KMS-11 (cell line): ENCODE measurements at regions not wholly inside any gene's neighbourhood (a gene's known extent, or its start where the extent isn't known, plus 50 kb on each side); places are given as distances from the start of the nearest gene placed in this dataset.

Source experiments
- H2AFZ ChIP-seq: fragments of 200-600 bp; sonication (generic); 2 replicates; pipeline ENCODE4 v1.6.1; 2016; ENCODE audit warnings: antibody characterized with exemption, mixed run types, low read depth
- H3K27ac ChIP-seq: fragments of 200-600 bp; sonication (generic); 2 replicates; pipeline ENCODE4 v1.6.1; 2016; ENCODE audit warnings: mild to moderate bottlenecking, mixed run types
- H3K27me3 ChIP-seq: fragments of 200-600 bp; sonication (generic); 2 replicates; pipeline ENCODE4 v1.6.1; 2017; ENCODE audit warnings: mild to moderate bottlenecking, low read depth, mixed run types, moderate library complexity; ENCODE audit not compliant: insufficient read depth
- H3K36me3 ChIP-seq: fragments of 200-600 bp; sonication (generic); 2 replicates; pipeline ENCODE4 v1.6.1; 2017; ENCODE audit warnings: mild to moderate bottlenecking, mixed run types; ENCODE audit not compliant: insufficient read depth
- H3K4me1 ChIP-seq: fragments of 200-600 bp; sonication (generic); 2 replicates; pipeline ENCODE4 v1.6.1; 2016; ENCODE audit warnings: mild to moderate bottlenecking, low read depth, mixed run types; ENCODE audit not compliant: poor library complexity, severe bottlenecking
- H3K4me2 ChIP-seq: fragments of 200-600 bp; sonication (generic); 2 replicates; pipeline ENCODE4 v1.7.0; 2016; ENCODE audit warnings: mild to moderate bottlenecking, mixed run types
- H3K4me3 ChIP-seq: fragments of 200-600 bp; sonication (generic); IDR thresholded peaks from 2 replicates; pipeline ENCODE4 v1.6.1; 2017; ENCODE audit warnings: low read depth, low read length, mixed read lengths; ENCODE audit not compliant: insufficient read depth
- H3K79me2 ChIP-seq: fragments of 200-600 bp; sonication (generic); 2 replicates; pipeline ENCODE4 v1.6.1; 2016; ENCODE audit warnings: low read depth, mixed run types; ENCODE audit not compliant: insufficient read depth
- H3K9ac ChIP-seq: fragments of 200-600 bp; sonication (generic); 2 replicates; pipeline ENCODE4 v1.6.1; 2016; ENCODE audit warnings: mild to moderate bottlenecking, mixed run types
- H4K20me1 ChIP-seq: fragments of 200-600 bp; sonication (generic); 2 replicates; pipeline ENCODE4 v1.6.1; 2016; ENCODE audit warnings: mild to moderate bottlenecking, mixed run types; ENCODE audit not compliant: insufficient read depth
- TF ChIP-seq, protein P1 (sequence below): fragments of 200-600 bp; sonication (generic); conservative IDR thresholded peaks from 2 replicates; pipeline ENCODE4 v1.6.1; 2017; ENCODE audit warnings: low read depth, mild to moderate bottlenecking, antibody characterized with exemption, low read length, moderate library complexity, mixed read lengths

- no peak overlapping the region for H3K4me3 ChIP-seq
- TF ChIP-seq, protein P1, sequence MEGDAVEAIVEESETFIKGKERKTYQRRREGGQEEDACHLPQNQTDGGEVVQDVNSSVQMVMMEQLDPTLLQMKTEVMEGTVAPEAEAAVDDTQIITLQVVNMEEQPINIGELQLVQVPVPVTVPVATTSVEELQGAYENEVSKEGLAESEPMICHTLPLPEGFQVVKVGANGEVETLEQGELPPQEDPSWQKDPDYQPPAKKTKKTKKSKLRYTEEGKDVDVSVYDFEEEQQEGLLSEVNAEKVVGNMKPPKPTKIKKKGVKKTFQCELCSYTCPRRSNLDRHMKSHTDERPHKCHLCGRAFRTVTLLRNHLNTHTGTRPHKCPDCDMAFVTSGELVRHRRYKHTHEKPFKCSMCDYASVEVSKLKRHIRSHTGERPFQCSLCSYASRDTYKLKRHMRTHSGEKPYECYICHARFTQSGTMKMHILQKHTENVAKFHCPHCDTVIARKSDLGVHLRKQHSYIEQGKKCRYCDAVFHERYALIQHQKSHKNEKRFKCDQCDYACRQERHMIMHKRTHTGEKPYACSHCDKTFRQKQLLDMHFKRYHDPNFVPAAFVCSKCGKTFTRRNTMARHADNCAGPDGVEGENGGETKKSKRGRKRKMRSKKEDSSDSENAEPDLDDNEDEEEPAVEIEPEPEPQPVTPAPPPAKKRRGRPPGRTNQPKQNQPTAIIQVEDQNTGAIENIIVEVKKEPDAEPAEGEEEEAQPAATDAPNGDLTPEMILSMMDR = no peak
- no peaks in the 10 kb centered on the region for H3K4me1 ChIP-seq
- H3K27me3 ChIP-seq = no peaks in the 10 kb centered on the region
- H3K79me2 ChIP-seq = no peaks in the 10 kb centered on the region
- no peaks in the 10 kb centered on the region for H3K36me3 ChIP-seq
- H3K4me2 ChIP-seq = no peak overlapping the region
- H2AFZ ChIP-seq = no peak overlapping the region
- no peak overlapping the region for H3K27ac ChIP-seq
- no peaks in the 10 kb centered on the region for H4K20me1 ChIP-seq
- H3K9ac ChIP-seq = no peak overlapping the region
These were observed 168.5 kb downstream of the CAPZA3 start for GRCh38 chr12:18906395-18906794.

DNA sequence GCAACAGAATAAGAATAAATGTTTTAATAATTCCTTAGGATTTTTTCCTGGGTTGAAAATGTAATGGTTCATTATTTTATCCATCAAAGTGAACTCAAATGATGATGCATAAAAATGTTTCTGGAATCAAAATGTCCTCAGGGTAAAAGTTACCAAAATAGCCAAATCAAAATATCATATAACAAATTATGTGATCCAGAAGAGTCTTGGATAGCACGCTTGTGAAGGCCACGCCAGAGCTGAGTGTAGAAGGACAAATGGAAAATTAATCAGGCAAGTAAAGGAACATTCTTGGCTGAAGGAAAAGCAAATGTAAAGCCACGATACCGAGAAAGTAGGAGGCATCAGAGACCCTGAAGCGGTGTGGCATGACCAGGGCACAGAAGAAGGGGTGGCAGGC lies 169.2 kb downstream of the CAPZA3 start:
- no peaks in the 10 kb centered on the region for H4K20me1 ChIP-seq
- no peak overlapping the region for H3K27ac ChIP-seq
- H3K4me1 ChIP-seq = no peaks in the 10 kb centered on the region
- H3K27me3 ChIP-seq = no peaks in the 10 kb centered on the region
- TF ChIP-seq, protein P1 = no peak
- no peak overlapping the region for H3K9ac ChIP-seq
- no peaks in the 10 kb centered on the region for H3K79me2 ChIP-seq
- H3K36me3 ChIP-seq = no peaks in the 10 kb centered on the region
- H3K4me3 ChIP-seq = no peak overlapping the region
- H3K4me2 ChIP-seq = no peak overlapping the region
- no peak overlapping the region for H2AFZ ChIP-seq

- TF ChIP-seq, protein P1 = no peak
- Histone ChIP-seq H3K9ac (no peak overlapping the region), H3K4me1 (no peaks in the 10 kb centered on the region)
These were observed 169.8 kb downstream of the CAPZA3 start for GRCh38 chr12:18907728-18908127.

DNA sequence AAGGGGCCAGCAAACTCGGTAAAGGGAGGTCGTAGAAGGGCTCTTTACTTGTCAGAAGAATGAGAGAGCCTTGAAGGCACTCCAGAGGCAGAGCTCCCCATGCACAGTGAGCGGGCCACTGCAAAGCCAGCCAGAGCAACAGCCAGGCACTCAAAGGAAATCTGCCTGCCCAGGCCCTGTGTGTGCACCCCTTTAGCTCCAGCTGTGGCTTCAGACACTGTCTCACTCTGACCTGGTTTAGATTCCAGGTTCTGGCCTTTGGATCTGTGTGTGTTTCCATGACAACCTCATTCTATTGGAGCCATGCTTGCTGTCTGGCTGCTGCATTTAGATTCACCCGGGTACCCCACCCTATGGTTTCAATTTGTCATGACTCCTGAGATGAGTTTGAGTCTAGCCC lies 170.3 kb downstream of the CAPZA3 start:
- Histone ChIP-seq H3K4me3 (no peak overlapping the region), H3K27me3 (no peaks in the 10 kb centered on the region), H3K27ac (no peak overlapping the region), H4K20me1 (no peaks in the 10 kb centered on the region), H3K4me1 (no peaks in the 10 kb centered on the region), H3K36me3 (no peaks in the 10 kb centered on the region), H2AFZ (no peak overlapping the region), H3K4me2 (no peak overlapping the region), H3K79me2 (no peaks in the 10 kb centered on the region), H3K9ac (no peak overlapping the region)
- TF ChIP-seq, protein P1 = no peak

More at GRCh38 chr12:18907728-18908127, 169.8 kb downstream of the CAPZA3 start:
- Histone ChIP-seq H2AFZ (no peak overlapping the region), H3K4me2 (no peak overlapping the region), H4K20me1 (no peaks in the 10 kb centered on the region), H3K4me3 (no peak overlapping the region), H3K36me3 (no peaks in the 10 kb centered on the region), H3K79me2 (no peaks in the 10 kb centered on the region), H3K27ac (no peak overlapping the region), H3K27me3 (no peaks in the 10 kb centered on the region)
